WTC11 (cell line): ENCODE measurements at regions not wholly inside any gene's neighbourhood (a gene's known extent, or its start where the extent isn't known, plus 50 kb on each side); places are given as distances from the start of the nearest gene placed in this dataset.

Experiments used
- ATF3 ChIP-seq: sonication (generic); formaldehyde crosslinking; conservative IDR thresholded peaks from 2 replicates; pipeline ENCODE4 v1.8.1; 2022; ENCODE audit warnings: mild to moderate bottlenecking, missing genetic modification reagents
- CREB1 ChIP-seq: sonication (generic); formaldehyde crosslinking; IDR thresholded peaks from 2 replicates; pipeline ENCODE4 v1.8.0; 2023; ENCODE audit warnings: mild to moderate bottlenecking, missing genetic modification reagents
- CTCF ChIP-seq: fragments of 200-600 bp; IDR thresholded peaks from 2 replicates; pipeline ENCODE4 v1.8.0; 2022; ENCODE audit warnings: antibody characterized with exemption
- E2F5 ChIP-seq: sonication (generic); formaldehyde crosslinking; IDR thresholded peaks from 2 replicates; pipeline ENCODE4 v1.8.1; 2022; ENCODE audit warnings: mild to moderate bottlenecking, moderate library complexity, missing genetic modification reagents
- ELF4 ChIP-seq: sonication (generic); formaldehyde crosslinking; IDR thresholded peaks from 2 replicates; pipeline ENCODE4 v1.8.1; 2022; ENCODE audit warnings: low read depth, mild to moderate bottlenecking, moderate library complexity, missing genetic modification reagents
- ESRRA ChIP-seq: sonication (generic); formaldehyde crosslinking; IDR thresholded peaks from 2 replicates; pipeline ENCODE4 v1.8.1; 2022; ENCODE audit warnings: mild to moderate bottlenecking, missing genetic modification reagents, borderline replicate concordance
- JUN ChIP-seq: sonication (generic); formaldehyde crosslinking; IDR thresholded peaks from 2 replicates; pipeline ENCODE4 v1.8.0; 2023; ENCODE audit warnings: mild to moderate bottlenecking, missing genetic modification reagents
- TEAD4 ChIP-seq: sonication (generic); formaldehyde crosslinking; IDR thresholded peaks from 2 replicates; pipeline ENCODE4 v1.8.0; 2022; ENCODE audit warnings: mild to moderate bottlenecking, missing genetic modification reagents
- ZBTB21 ChIP-seq: sonication (generic); formaldehyde crosslinking; IDR thresholded peaks from 2 replicates; pipeline ENCODE4 v1.8.1; 2023; ENCODE audit warnings: mild to moderate bottlenecking, missing genetic modification reagents, borderline replicate concordance

GRCh38 chr7:114761973-114762372 is 159.9 kb upstream of the MDFIC start:
- TF ChIP-seq JUN (CRISPR knock-in tag) (no peak), ELF4 (CRISPR knock-in tag) (no peak), ZBTB21 (CRISPR knock-in tag) (no peak), CTCF (no peak), CREB1 (no peak), E2F5 (CRISPR knock-in tag) (no peak), ATF3 (CRISPR knock-in tag) (no peak), ESRRA (CRISPR knock-in tag) (no peak), TEAD4 (CRISPR knock-in tag) (no peak)
